Right lobe of liver (tissue), 4 donors: ENCODE measurements at regions not wholly inside any gene's neighbourhood (a gene's known extent, or its start where the extent isn't known, plus 50 kb on each side); places are given as distances from the start of the nearest gene placed in this dataset.

ENCODE experiments used
- POLR2A ChIP-seq: fragments of 450-650 bp; IDR thresholded peaks from one replicate; pipeline ENCODE4 v1.6.1; 2017; ENCODE audit warnings: antibody characterized with exemption, mild to moderate bottlenecking
- TF ChIP-seq, protein P1 (sequence below), 4 donors: fragments of 200-600 bp in 3 of 4; fragments of 450-650 bp in 1 of 4; IDR thresholded peaks; one replicate each; pipeline versions ENCODE4 v1.5.1 to v1.8.0; 2016 to 2022; ENCODE audit warnings: antibody characterized with exemption in 4 of 4, mild to moderate bottlenecking in 2 of 4
- donor health status: DM: no; HTN: no; CAD: no.
- donor health status: DM: no; HTN: no; CAD: no.
- donor health status: DM: no; HTN: yes; CAD: no.

GRCh38 chr14:98292191-98292590, 979.8 kb downstream of the BCL11B start:
- TF ChIP-seq, protein P1, sequence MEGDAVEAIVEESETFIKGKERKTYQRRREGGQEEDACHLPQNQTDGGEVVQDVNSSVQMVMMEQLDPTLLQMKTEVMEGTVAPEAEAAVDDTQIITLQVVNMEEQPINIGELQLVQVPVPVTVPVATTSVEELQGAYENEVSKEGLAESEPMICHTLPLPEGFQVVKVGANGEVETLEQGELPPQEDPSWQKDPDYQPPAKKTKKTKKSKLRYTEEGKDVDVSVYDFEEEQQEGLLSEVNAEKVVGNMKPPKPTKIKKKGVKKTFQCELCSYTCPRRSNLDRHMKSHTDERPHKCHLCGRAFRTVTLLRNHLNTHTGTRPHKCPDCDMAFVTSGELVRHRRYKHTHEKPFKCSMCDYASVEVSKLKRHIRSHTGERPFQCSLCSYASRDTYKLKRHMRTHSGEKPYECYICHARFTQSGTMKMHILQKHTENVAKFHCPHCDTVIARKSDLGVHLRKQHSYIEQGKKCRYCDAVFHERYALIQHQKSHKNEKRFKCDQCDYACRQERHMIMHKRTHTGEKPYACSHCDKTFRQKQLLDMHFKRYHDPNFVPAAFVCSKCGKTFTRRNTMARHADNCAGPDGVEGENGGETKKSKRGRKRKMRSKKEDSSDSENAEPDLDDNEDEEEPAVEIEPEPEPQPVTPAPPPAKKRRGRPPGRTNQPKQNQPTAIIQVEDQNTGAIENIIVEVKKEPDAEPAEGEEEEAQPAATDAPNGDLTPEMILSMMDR (IDR thresholded peaks at IDR 0.05): no peak
- no peak for TF ChIP-seq POLR2A
